ENCODE measurements at regions not wholly inside any gene's neighbourhood (a gene's known extent, or its start where the extent isn't known, plus 50 kb on each side); places are given as distances from the start of the nearest gene placed in this dataset.
"Not testable (repeated sequence)": the region's sequence is repeated elsewhere in the genome, so short reads cannot be mapped to it uniquely, and the experiment has no call there.

DNA sequence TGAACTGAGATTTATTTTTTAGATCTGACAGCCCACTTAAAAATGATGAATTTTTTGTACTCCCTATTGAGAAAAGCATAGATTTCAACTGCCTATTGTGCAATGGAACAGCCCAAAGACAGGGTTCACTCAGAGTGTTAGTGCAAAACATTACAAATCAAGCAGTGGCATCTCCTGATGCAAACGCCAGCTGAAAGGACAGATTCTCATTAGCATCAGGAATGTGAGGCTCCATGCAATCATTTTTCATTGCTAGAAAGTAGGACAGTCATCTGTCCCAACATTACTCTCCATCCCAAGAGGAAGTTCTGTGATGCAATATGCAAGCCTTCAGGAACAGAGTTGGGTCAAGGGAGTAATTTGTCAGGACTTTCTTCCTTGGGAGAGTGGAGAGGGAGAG is 215.4 kb downstream of the ATP6V0E2 start:
- not testable (repeated sequence) for TF ChIP-seq CTCF (conservative IDR thresholded peaks at IDR 0.05 in 1 of 2, IDR thresholded peaks at IDR 0.05 in 1 of 2; ENCODE audit: extremely low read depth in 1 of 2, insufficient read depth in 1 of 2, low read depth in 1 of 2, low read length in 2 of 2); EZH2 (IDR thresholded peaks at IDR 0.05; ENCODE audit: borderline replicate concordance, low read length)

Data from mammary epithelial cell (primary cell).